Osteocyte (in vitro differentiated cells): ENCODE measurements at regions not wholly inside any gene's neighbourhood (a gene's known extent, or its start where the extent isn't known, plus 50 kb on each side); places are given as distances from the start of the nearest gene placed in this dataset.

Source experiments
- DNase-seq: peaks from one replicate; pipeline ENCODE4 v3.0.0; 2021; ENCODE audit warnings: mixed read lengths; ENCODE audit not compliant: unreplicated experiment; ENCODE audit errors: extremely low spot score
- H3K27ac Mint-ChIP-seq: one replicate; pipeline ENCODE4 v1.8.0; 2021; ENCODE audit warnings: mild to moderate bottlenecking, mixed read lengths; ENCODE audit not compliant: unreplicated experiment
- H3K27me3 Mint-ChIP-seq: one replicate; pipeline ENCODE4 v1.8.0; 2021; ENCODE audit warnings: mixed read lengths; ENCODE audit not compliant: unreplicated experiment
- H3K36me3 Mint-ChIP-seq: one replicate; pipeline ENCODE4 v1.8.0; 2021; ENCODE audit warnings: mixed read lengths; ENCODE audit not compliant: unreplicated experiment
- H3K4me1 Mint-ChIP-seq: one replicate; pipeline ENCODE4 v1.8.0; 2021; ENCODE audit warnings: mixed read lengths; ENCODE audit not compliant: unreplicated experiment
- H3K4me3 Mint-ChIP-seq: one replicate; pipeline ENCODE4 v1.8.0; 2021; ENCODE audit warnings: mild to moderate bottlenecking, moderate library complexity, mixed read lengths; ENCODE audit not compliant: unreplicated experiment
- H3K9me3 Mint-ChIP-seq: one replicate; pipeline ENCODE4 v1.8.0; 2021; ENCODE audit warnings: mixed read lengths; ENCODE audit not compliant: unreplicated experiment
- CTCF ChIP-seq: fragments of 200-600 bp; sonication (generic); IDR thresholded peaks from 2 replicates; pipeline ENCODE4 v1.5.0; 2021; ENCODE audit warnings: antibody characterized with exemption, mild to moderate bottlenecking, moderate library complexity

GRCh38 chr10:8817299-8817698, 762.8 kb downstream of the GATA3 start:
- Mint-ChIP-seq H3K9me3 (peaks cover 19% of the 10 kb centered on the region), H3K4me1 (no peaks in the 10 kb centered on the region), H3K27me3 (no peaks in the 10 kb centered on the region), H3K27ac (no peak overlapping the region), H3K4me3 (no peak overlapping the region), H3K36me3 (no peaks in the 10 kb centered on the region)
- TF ChIP-seq CTCF: no peak
- DNase-seq: no peak

GRCh38 chr10:8825611-8826010, 771.1 kb downstream of the GATA3 start:
- H3K9me3 Mint-ChIP-seq: no peaks in the 10 kb centered on the region
- no peaks in the 10 kb centered on the region for H3K27me3 Mint-ChIP-seq

GRCh38 chr10:8829592-8829991, 775.1 kb downstream of the GATA3 start:
- no peaks in the 10 kb centered on the region for H3K4me1 Mint-ChIP-seq
- no peaks in the 10 kb centered on the region for H3K36me3 Mint-ChIP-seq
- no peaks in the 10 kb centered on the region for H3K9me3 Mint-ChIP-seq
- no peak for TF ChIP-seq CTCF
- no peaks in the 10 kb centered on the region for H3K27me3 Mint-ChIP-seq
- no peak overlapping the region for H3K27ac Mint-ChIP-seq
- DNase-seq: no peak
- H3K4me3 Mint-ChIP-seq: no peak overlapping the region

More at GRCh38 chr10:8825611-8826010, 771.1 kb downstream of the GATA3 start:
- Mint-ChIP-seq H3K4me1 (no peaks in the 10 kb centered on the region), H3K4me3 (no peak overlapping the region), H3K27ac (no peak overlapping the region), H3K36me3 (no peaks in the 10 kb centered on the region)
- no peak for TF ChIP-seq CTCF
- no peak for DNase-seq

GRCh38 chr10:8830048-8830447, 775.6 kb downstream of the GATA3 start:
- Mint-ChIP-seq H3K9me3 (no peaks in the 10 kb centered on the region), H3K27me3 (no peaks in the 10 kb centered on the region), H3K4me3 (no peak overlapping the region), H3K4me1 (no peaks in the 10 kb centered on the region), H3K27ac (no peak overlapping the region), H3K36me3 (no peaks in the 10 kb centered on the region)
- DNase-seq: no peak
- TF ChIP-seq CTCF: no peak

GRCh38 chr10:8830876-8831275, 776.4 kb downstream of the GATA3 start:
- no peak overlapping the region for H3K27ac Mint-ChIP-seq

More at GRCh38 chr10:8830876-8831275, 776.4 kb downstream of the GATA3 start:
- peaks cover under 1% of the 10 kb centered on the region for H3K9me3 Mint-ChIP-seq
- no peak for DNase-seq
- no peak for TF ChIP-seq CTCF
- H3K36me3 Mint-ChIP-seq: no peaks in the 10 kb centered on the region
- H3K27me3 Mint-ChIP-seq: no peaks in the 10 kb centered on the region
- no peaks in the 10 kb centered on the region for H3K4me1 Mint-ChIP-seq
- no peak overlapping the region for H3K4me3 Mint-ChIP-seq
